Mononuclear cell (primary cell): ENCODE measurements at regions not wholly inside any gene's neighbourhood (a gene's known extent, or its start where the extent isn't known, plus 50 kb on each side); places are given as distances from the start of the nearest gene placed in this dataset.

Experiments
- H3K27me3 ChIP-seq: 2 replicates; pipeline ENCODE4 v1.6.0; 2011; ENCODE audit warnings: low read length, control low read depth; ENCODE audit not compliant: insufficient read depth
- H3K4me1 ChIP-seq: 2 replicates; pipeline ENCODE4 v1.5.1; 2011; ENCODE audit warnings: mild to moderate bottlenecking, low read length, control low read depth; ENCODE audit not compliant: insufficient read depth
- H3K4me3 ChIP-seq: 2 replicates; pipeline ENCODE4 v1.5.1; 2011; ENCODE audit warnings: mild to moderate bottlenecking, low read length, moderate library complexity
- H3K9me3 ChIP-seq: 2 replicates; pipeline ENCODE4 v1.5.1; 2011; ENCODE audit warnings: low read depth, mild to moderate bottlenecking, control low read depth, low read length

DNA sequence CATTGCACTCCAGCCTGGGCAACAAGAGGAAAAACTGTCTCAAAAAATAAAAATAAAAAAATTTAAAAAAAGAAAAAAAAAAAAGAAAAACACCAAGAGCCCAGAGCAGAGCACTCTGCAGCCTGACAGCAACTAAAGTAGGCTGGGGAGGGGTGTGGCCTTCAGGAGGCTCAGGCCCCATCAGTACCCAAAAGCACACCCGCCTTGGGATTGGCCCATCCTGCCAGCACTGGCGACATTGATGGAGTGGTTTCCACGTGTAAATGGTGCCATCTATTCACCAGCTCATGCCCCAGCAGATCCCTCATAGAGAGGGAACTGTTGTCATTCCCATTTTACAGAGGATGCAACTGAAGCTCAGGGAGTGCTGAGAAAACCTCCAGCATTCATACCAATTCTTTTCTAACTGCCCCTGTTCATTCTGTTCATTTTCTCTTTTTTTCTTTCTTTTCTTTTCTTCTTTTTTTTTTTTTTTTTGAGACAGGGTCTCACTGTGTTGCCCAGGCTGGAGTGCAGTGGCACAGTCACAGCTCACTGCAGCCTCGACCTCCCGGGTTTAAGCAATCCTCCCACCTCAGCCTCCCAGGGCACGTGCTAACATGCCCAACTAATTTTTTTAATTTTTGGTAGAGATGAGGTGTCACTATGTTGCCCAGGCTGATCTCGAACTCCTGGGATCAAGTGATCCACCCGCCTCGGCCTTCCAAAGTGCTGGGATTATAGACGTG, 89.3 kb downstream of the IRF2BPL start:
- no peaks in the 10 kb centered on the region for H3K27me3 ChIP-seq
- H3K4me1 ChIP-seq = no peaks in the 10 kb centered on the region
- H3K9me3 ChIP-seq = no peaks in the 10 kb centered on the region
- no peak overlapping the region for H3K4me3 ChIP-seq

DNA sequence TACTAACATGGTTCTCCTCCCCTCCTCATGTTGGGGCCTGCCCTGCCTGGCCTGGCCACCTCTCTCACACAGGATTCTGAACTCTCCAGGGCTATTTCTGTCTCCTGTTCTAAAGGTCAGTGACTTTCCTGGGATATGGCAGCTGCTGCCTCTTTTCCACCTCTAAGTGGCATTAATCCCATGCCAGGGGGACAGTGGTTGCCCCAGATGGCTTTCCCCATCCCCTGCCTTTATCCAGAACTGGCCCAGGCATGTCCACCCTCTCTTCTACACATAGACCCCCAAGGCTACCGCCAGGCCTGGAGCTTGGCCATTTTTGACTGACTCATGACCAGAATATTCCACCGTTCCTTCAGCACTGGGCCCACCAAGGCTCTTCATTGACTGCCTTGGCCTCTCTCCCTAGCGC, 90.4 kb downstream of the IRF2BPL start:
- Histone ChIP-seq H3K9me3 (no peaks in the 10 kb centered on the region), H3K4me3 (no peak overlapping the region), H3K27me3 (no peaks in the 10 kb centered on the region), H3K4me1 (no peaks in the 10 kb centered on the region)

- H3K4me3 ChIP-seq = no peak overlapping the region
- no peaks in the 10 kb centered on the region for H3K27me3 ChIP-seq
- H3K9me3 ChIP-seq = no peaks in the 10 kb centered on the region
- no peaks in the 10 kb centered on the region for H3K4me1 ChIP-seq
These were observed 91.1 kb downstream of the IRF2BPL start for GRCh38 chr14:76937181-76938091.

DNA sequence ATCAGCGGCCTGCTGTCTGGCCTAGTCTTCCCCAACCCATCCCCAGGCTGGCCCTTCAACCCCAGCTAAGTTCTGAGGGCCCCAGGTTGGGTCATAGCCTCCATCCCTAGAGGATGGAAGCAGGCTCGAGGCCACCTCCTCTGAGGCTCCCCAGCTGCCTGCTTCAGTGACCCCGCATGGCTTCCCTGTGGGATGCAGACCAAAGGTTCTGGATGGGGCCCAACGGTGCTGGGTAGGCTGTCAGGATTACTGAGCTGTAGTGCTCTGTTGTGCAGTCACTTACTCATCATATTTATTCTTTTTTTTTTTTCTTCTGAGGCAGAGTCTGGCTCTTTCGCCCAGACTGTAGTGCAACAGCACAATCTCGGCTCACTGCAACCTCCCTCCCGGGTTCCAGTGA, 92.0 kb downstream of the IRF2BPL start:
- Histone ChIP-seq H3K9me3 (no peaks in the 10 kb centered on the region), H3K4me1 (peaks cover 4% of the 10 kb centered on the region), H3K27me3 (no peaks in the 10 kb centered on the region), H3K4me3 (no peak overlapping the region)

GRCh38 chr14:76933515-76933914, 95.0 kb downstream of the IRF2BPL start:
- H3K4me1 ChIP-seq = peaks cover 33% of the 10 kb centered on the region
- no peaks in the 10 kb centered on the region for H3K9me3 ChIP-seq
- H3K27me3 ChIP-seq = no peaks in the 10 kb centered on the region
- H3K4me3 ChIP-seq = no peak overlapping the region

- Histone ChIP-seq H3K4me1 (peaks cover 49% of the 10 kb centered on the region), H3K9me3 (no peaks in the 10 kb centered on the region), H3K27me3 (no peaks in the 10 kb centered on the region), H3K4me3 (no peak overlapping the region)
These were observed 96.7 kb downstream of the IRF2BPL start for GRCh38 chr14:76931631-76932402.

- Histone ChIP-seq H3K4me3 (no peak overlapping the region), H3K27me3 (no peaks in the 10 kb centered on the region), H3K9me3 (no peaks in the 10 kb centered on the region), H3K4me1 (peaks cover 61% of the 10 kb centered on the region)
These were observed 98.0 kb downstream of the IRF2BPL start for GRCh38 chr14:76930549-76930948.

DNA sequence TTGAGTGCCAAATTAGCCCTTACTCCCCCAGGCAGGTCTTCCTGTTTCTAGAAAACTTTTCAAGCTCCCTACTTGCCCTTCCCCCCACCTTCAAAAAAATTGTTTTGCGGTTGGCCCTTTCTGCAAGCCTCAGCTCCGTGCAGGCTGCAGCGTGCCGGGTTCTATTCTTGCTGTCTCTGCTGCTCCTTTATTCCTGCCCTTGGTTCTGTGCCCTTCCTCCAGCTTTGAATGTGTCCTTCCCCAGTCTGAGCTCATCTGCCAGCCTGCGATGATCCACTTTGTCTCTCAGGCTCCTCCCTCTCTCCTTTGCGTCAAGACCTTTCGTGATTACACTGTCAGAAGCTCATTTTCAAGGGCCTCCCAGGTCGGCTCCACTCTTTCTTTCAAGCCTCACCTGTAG, 98.6 kb downstream of the IRF2BPL start:
- Histone ChIP-seq H3K4me1 (peaks cover 62% of the 10 kb centered on the region), H3K4me3 (no peak overlapping the region), H3K27me3 (no peaks in the 10 kb centered on the region), H3K9me3 (no peaks in the 10 kb centered on the region)

DNA sequence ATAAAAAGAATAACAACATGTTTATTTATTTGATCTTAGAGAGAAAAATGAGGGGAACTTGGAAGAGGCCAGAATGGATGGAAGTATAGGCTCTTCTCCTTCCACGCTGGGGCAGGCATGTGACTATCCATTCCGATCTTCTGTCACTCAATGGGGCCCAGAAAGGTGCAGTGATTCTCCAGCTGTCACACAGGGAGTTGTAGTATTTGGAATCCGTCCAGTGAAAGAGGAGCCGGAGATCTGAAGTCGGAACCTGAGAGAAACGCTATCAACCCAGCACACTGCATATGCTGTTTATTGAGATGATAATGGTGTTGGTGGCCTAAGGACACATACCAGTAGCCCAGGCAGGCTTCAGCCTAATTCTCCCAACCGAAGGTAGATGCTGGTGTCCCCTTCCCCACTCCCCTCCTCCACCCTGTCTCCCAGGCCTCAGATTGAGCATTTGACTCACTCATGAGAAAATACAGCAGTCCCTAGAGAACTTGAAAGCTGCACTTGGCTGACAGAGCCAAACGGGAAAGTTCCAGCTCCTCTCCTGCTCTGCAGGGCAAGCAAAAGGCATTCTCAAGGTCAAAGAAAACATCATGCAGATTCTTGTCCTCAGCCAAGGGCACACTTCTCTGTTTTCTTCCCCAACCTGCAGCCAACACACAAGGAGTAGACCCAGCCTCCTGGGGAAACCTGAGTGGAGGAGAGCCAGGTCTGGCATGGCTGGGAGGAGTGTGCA, 100.4 kb downstream of the IRF2BPL start:
- no peaks in the 10 kb centered on the region for H3K27me3 ChIP-seq
- peaks cover 65% of the 10 kb centered on the region for H3K4me1 ChIP-seq
- H3K4me3 ChIP-seq = no peak overlapping the region
- H3K9me3 ChIP-seq = no peaks in the 10 kb centered on the region

- H3K4me3 ChIP-seq = no peak overlapping the region
- H3K4me1 ChIP-seq = peaks cover 70% of the 10 kb centered on the region
These were observed 100.5 kb downstream of the LRRC74A start for GRCh38 chr14:76926521-76927251.

GRCh38 chr14:76925097-76925441, 98.9 kb downstream of the LRRC74A start:
- Histone ChIP-seq H3K4me3 (no peak overlapping the region), H3K4me1 (peaks cover 60% of the 10 kb centered on the region), H3K27me3 (no peaks in the 10 kb centered on the region)

More at GRCh38 chr14:76926521-76927251, 100.5 kb downstream of the LRRC74A start:
- Histone ChIP-seq H3K9me3 (no peaks in the 10 kb centered on the region), H3K27me3 (no peaks in the 10 kb centered on the region)

GRCh38 chr14:76924371-76925096, 98.3 kb downstream of the LRRC74A start:
- Histone ChIP-seq H3K9me3 (no peaks in the 10 kb centered on the region), H3K4me3 (no peak overlapping the region), H3K27me3 (no peaks in the 10 kb centered on the region), H3K4me1 (peaks cover 60% of the 10 kb centered on the region)

More at GRCh38 chr14:76925097-76925441, 98.9 kb downstream of the LRRC74A start:
- H3K9me3 ChIP-seq = no peaks in the 10 kb centered on the region

DNA sequence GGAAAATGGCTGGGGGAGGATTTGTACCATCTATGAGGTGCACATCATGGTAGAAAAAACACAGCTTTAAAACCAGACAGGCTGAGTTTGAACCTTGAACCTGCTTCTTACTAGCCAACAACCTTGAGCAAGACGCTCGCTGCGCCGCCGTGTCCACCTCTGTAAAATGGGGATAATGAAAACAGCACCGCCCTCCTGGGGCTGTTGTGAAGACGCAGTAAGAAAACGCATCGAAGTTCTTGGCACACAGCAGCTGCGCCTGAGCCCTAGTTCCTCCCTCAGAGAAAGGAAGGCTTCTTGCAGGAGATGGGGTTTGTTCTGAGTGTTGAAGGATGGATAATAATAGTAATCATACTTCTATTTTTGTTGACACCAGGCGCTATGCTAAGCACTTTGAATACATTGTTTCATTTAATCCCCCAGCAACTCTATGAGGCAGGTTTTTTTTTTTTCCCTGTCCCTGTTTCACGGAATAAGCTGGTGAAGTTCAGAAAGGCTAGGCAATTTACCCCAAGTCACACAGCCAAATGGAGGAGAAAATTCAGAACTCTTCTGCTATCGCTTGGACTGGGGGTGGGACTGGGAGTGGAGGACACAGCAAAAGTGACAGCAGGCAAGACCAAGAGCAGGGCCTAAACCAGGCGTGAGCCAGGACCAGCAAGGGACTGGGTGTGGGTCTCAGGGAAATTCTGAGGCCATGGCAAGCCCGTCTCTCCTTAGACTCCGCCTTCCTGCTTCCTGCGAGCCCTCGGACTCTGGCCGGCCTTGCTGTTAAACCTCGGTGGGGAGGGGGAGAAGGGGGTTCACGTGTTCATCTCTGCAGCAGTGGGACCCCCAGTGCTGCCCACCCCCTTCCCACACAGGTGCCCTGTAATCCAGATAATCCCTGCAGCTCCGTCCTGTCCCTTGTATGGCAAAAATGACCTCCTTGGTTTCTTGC, 97.5 kb downstream of the LRRC74A start:
- Histone ChIP-seq H3K9me3 (no peaks in the 10 kb centered on the region), H3K4me3 (no peak overlapping the region), H3K4me1 (peaks cover 60% of the 10 kb centered on the region), H3K27me3 (no peaks in the 10 kb centered on the region)
